K562 (cell line): ENCODE measurements at regions not wholly inside any gene's neighbourhood (a gene's known extent, or its start where the extent isn't known, plus 50 kb on each side); places are given as distances from the start of the nearest gene placed in this dataset.

Experiments used
- ATAC-seq: fragments of 200-7000 bp; cut with Tn5 transposase; 3 replicates; pipeline ENCODE4 v1.9.1; 2020; ENCODE audit warnings: moderate library complexity
- BruUV-seq: library from RNA; stranded (reverse); fragments of 400-500 nt; replicated peaks from 2 replicates; lab custom pipeline; 2021; lab: Mats Ljungman, UMichigan
- CTCF ChIA-PET: fragments of 300-600 bp; formaldehyde crosslinking; extraction: SDS; loops from one replicate; lab custom pipeline; 2021; ENCODE audit warnings: low intra/inter-chr PET ratio; lab: Yijun Ruan, JAX
- POLR2A ChIA-PET: fragments of 300-600, 350-650 bp; sonication (Branson Sonifier 250); formaldehyde crosslinking; extraction: SDS; loops from one replicate; lab custom pipeline; 2021; ENCODE audit warnings: antibody characterized with exemption, inconsistent platforms; lab: Yijun Ruan, JAX
- DNase-seq, 4 experiments: peaks; one replicate each; pipeline versions ENCODE4 v3.0.0 to v3.0.0-alpha.2; 2011 to 2018; ENCODE audit warnings: low spot score in 3 of 4, mixed read lengths in 3 of 4; ENCODE audit errors: extremely low read depth in 1 of 4
- FAIRE-seq: peaks from 2 replicates; lab custom pipeline; 2011; peaks lifted over from hg19 to GRCh38; lab: Jason Lieb, UNC
- H2AFZ ChIP-seq: 2 replicates; pipeline ENCODE4 v1.6.0; 2011; ENCODE audit warnings: low read depth, low read length, control low read depth, inconsistent platforms
- H3K27ac ChIP-seq: fragments of 200-600 bp; 3 replicates; pipeline ENCODE4 v1.8.0; 2011; ENCODE audit warnings: low read depth, mild to moderate bottlenecking, control low read depth, inconsistent platforms, low read length, moderate library complexity, mixed read lengths; ENCODE audit errors: extremely low read depth
- H3K27me3 ChIP-seq, 2 experiments: fragments of 300-600 bp in 1 of 2; 2 replicates in 1 of 2; 3 replicates in 1 of 2; pipeline versions ENCODE4 v1.6.0 to v1.8.0; 2011; ENCODE audit warnings: inconsistent platforms in 2 of 2, low read length in 2 of 2, mild to moderate bottlenecking in 1 of 2, mixed read lengths in 1 of 2, moderate library complexity in 1 of 2; ENCODE audit not compliant: control insufficient read depth in 2 of 2, insufficient read depth in 2 of 2
- H3K36me3 ChIP-seq: fragments of 300-600 bp; 3 replicates; pipeline ENCODE4 v1.8.0; 2011; ENCODE audit warnings: mild to moderate bottlenecking, low read length, inconsistent platforms; ENCODE audit not compliant: control insufficient read depth, insufficient read depth
- H3K4me1 ChIP-seq, 2 experiments: fragments of 200-600 bp in 1 of 2; replicated peaks in 1 of 2; 2 replicates in 1 of 2; 3 replicates in 1 of 2; pipeline versions ENCODE4 v1.5.1 to v1.8.0; 2011; ENCODE audit warnings: inconsistent platforms in 2 of 2, low read length in 2 of 2, mild to moderate bottlenecking in 1 of 2, mixed read lengths in 1 of 2, moderate library complexity in 1 of 2; ENCODE audit not compliant: control insufficient read depth in 2 of 2, insufficient read depth in 2 of 2
- H3K4me2 ChIP-seq: 2 replicates; pipeline ENCODE4 v1.6.1; 2011; ENCODE audit warnings: low read length, control low read depth, inconsistent platforms, mixed read lengths; ENCODE audit not compliant: insufficient read depth
- H3K4me3 ChIP-seq: fragments of 200-600 bp; sonication (generic), shearing (Covaris generic); 2 replicates; pipeline ENCODE4 v1.5.1; 2016; ENCODE audit warnings: control low read depth, inconsistent platforms
- H3K79me2 ChIP-seq: fragments of 200-600 bp; 3 replicates; pipeline ENCODE4 v1.8.0; 2011; ENCODE audit warnings: low read length, inconsistent platforms; ENCODE audit not compliant: control insufficient read depth, insufficient read depth
- H3K9ac ChIP-seq, 2 experiments: 2 replicates each; pipeline versions ENCODE4 v1.6.0 to v1.6.1; 2011; ENCODE audit warnings: low read depth in 2 of 2, low read length in 2 of 2, control low read depth in 1 of 2, inconsistent platforms in 1 of 2, mild to moderate bottlenecking in 1 of 2, mixed read lengths in 1 of 2; ENCODE audit not compliant: insufficient read depth in 1 of 2
- H3K9me1 ChIP-seq: one replicate; pipeline ENCODE4 v1.6.0; 2011; ENCODE audit warnings: inconsistent platforms, mild to moderate bottlenecking, low read length, moderate library complexity; ENCODE audit not compliant: control insufficient read depth, insufficient read depth
- H3K9me3 ChIP-seq: replicated peaks from 2 replicates; pipeline ENCODE4 v1.5.1; 2011; ENCODE audit warnings: low read depth, low read length, inconsistent platforms; ENCODE audit not compliant: control insufficient read depth, insufficient read depth
- H4K20me1 ChIP-seq: replicated peaks from 2 replicates; pipeline ENCODE4 v1.6.1; 2011; ENCODE audit warnings: low read length, inconsistent platforms, mixed read lengths; ENCODE audit not compliant: control insufficient read depth, insufficient read depth
- BRCA1 ChIP-seq, 2 experiments: fragments of 450-650 bp in 1 of 2; sonication (generic) in 1 of 2; formaldehyde crosslinking in 1 of 2; IDR thresholded peaks; 2 replicates each; pipeline versions ENCODE4 v1.5.0 to v1.6.1; 2017 to 2020; ENCODE audit warnings: mild to moderate bottlenecking in 1 of 2, missing genetic modification reagents in 1 of 2
- FOXK2 ChIP-seq, 2 experiments: fragments of 450-650 bp; IDR thresholded peaks in 1 of 2; conservative IDR thresholded peaks in 1 of 2; 2 replicates each; pipeline ENCODE4 v1.6.1; 2016; ENCODE audit warnings: low read depth in 2 of 2, mild to moderate bottlenecking in 1 of 2
- GATA2 ChIP-seq: sonication (generic); formaldehyde crosslinking; IDR thresholded peaks from 2 replicates; pipeline ENCODE4 v1.4.0; 2020; ENCODE audit warnings: mild to moderate bottlenecking, missing genetic modification reagents
- HEY1 ChIP-seq: fragments of 250-450 bp; sonication (Bioruptor Pico); IDR thresholded peaks from 2 replicates; pipeline ENCODE4 v1.5.0; 2020; ENCODE audit warnings: mild to moderate bottlenecking, moderate library complexity, borderline replicate concordance
- KLF13 ChIP-seq: fragments of 450-650 bp; IDR thresholded peaks from 2 replicates; pipeline ENCODE4 v1.6.1; 2016; ENCODE audit warnings: missing genetic modification characterization, low read depth, mild to moderate bottlenecking, missing compliant biosample characterization, moderate library complexity, borderline replicate concordance
- MAFG ChIP-seq: fragments of 450-650 bp; conservative IDR thresholded peaks from 2 replicates; pipeline ENCODE4 v1.6.1; 2016; ENCODE audit warnings: missing genetic modification characterization, missing compliant biosample characterization
- POLR2AphosphoS2 ChIP-seq: IDR thresholded peaks from 2 replicates; pipeline ENCODE4 v1.6.1; 2012; ENCODE audit warnings: low read length, improper control_type of control experiment
- RAD21 ChIP-seq, 2 experiments: fragments of 250-450 bp in 1 of 2; fragments of 450-650 bp in 1 of 2; sonication (Bioruptor Pico) in 1 of 2; formaldehyde crosslinking in 1 of 2; IDR thresholded peaks in 1 of 2; conservative IDR thresholded peaks in 1 of 2; 2 replicates each; pipeline versions ENCODE4 v1.4.0 to v1.8.0; 2020 to 2022; ENCODE audit warnings: mild to moderate bottlenecking in 2 of 2, moderate library complexity in 1 of 2
- SETDB1 ChIP-seq: IDR thresholded peaks from one replicate; pipeline ENCODE4 v1.6.1; 2012; ENCODE audit warnings: low read length, control low read depth, inconsistent platforms
- XRCC5 ChIP-seq: fragments of 200-400 bp; formaldehyde crosslinking; IDR thresholded peaks from 2 replicates; pipeline ENCODE4 v1.6.1; 2017; ENCODE audit warnings: low read depth, mild to moderate bottlenecking, low read length
- ZNF318 ChIP-seq, 2 experiments: fragments of 450-650 bp; IDR thresholded peaks; 2 replicates each; pipeline ENCODE4 v1.6.1; 2016; ENCODE audit warnings: mild to moderate bottlenecking in 2 of 2, borderline replicate concordance in 1 of 2, low read depth in 1 of 2, moderate library complexity in 1 of 2
- ZNF444 ChIP-seq: fragments of 250-450 bp; sonication (Bioruptor Pico); IDR thresholded peaks from 2 replicates; pipeline ENCODE4 v1.4.0; 2020; ENCODE audit warnings: mild to moderate bottlenecking, moderate library complexity
- WGBS: fragments of 100-300 bp; shearing (Covaris generic); methylation state at CpG from one replicate; pipeline ENCODE4 v1.1.6; 2016; ENCODE audit warnings: low coverage, mixed read lengths; ENCODE audit not compliant: insufficient coverage; ENCODE audit errors: missing lambda C conversion rate; 5-methylcytosine and 5-hydroxymethylcytosine counted together
- in situ Hi-C: fragments of 300-500 bp; cut with MboI; formaldehyde crosslinking; loops from 4 replicates; pipeline ENCODE4 v1.15.0; 2018; ENCODE audit warnings: inconsistent platforms, mixed read lengths
- intact Hi-C: fragments of 100-400 bp; cut with micrococcal nuclease; formaldehyde crosslinking; loops from 2 replicates; pipeline ENCODE4 v1.14.2; 2022
- TF ChIP-seq, protein P1 (sequence below): fragments of 450-650 bp; IDR thresholded peaks from 2 replicates; pipeline ENCODE4 v1.6.1; 2016; ENCODE audit warnings: borderline replicate concordance

- H3K27ac ChIP-seq, result no peak overlapping the region
- H3K9ac ChIP-seq, result no peak overlapping the region
- H3K4me2 ChIP-seq, result no peak overlapping the region
- intact Hi-C loops (no loop called here), in situ Hi-C loops (no loop called here)
- WGBS, result 0% methylated on average over 1 of the region's 1 CpG
- CTCF ChIA-PET, result no interaction called here
- FAIRE-seq, result no peak
- H3K9me3 ChIP-seq, result no peaks in the 10 kb centered on the region
- H4K20me1 ChIP-seq, result no peaks in the 10 kb centered on the region
- POLR2A ChIA-PET, result no interaction called here
- no TSS peak for BruUV-seq
- DNase-seq, result no peak
- H3K4me3 ChIP-seq, result no peak overlapping the region
- ATAC-seq, result no peak
- no peak for TF ChIP-seq SETDB1
- TF ChIP-seq, protein P1, sequence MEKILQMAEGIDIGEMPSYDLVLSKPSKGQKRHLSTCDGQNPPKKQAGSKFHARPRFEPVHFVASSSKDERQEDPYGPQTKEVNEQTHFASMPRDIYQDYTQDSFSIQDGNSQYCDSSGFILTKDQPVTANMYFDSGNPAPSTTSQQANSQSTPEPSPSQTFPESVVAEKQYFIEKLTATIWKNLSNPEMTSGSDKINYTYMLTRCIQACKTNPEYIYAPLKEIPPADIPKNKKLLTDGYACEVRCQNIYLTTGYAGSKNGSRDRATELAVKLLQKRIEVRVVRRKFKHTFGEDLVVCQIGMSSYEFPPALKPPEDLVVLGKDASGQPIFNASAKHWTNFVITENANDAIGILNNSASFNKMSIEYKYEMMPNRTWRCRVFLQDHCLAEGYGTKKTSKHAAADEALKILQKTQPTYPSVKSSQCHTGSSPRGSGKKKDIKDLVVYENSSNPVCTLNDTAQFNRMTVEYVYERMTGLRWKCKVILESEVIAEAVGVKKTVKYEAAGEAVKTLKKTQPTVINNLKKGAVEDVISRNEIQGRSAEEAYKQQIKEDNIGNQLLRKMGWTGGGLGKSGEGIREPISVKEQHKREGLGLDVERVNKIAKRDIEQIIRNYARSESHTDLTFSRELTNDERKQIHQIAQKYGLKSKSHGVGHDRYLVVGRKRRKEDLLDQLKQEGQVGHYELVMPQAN, result no peak
- no peak for TF ChIP-seq ZNF318 (IDR thresholded peaks at IDR 0.05; ENCODE audit: borderline replicate concordance in 1 of 2, low read depth in 1 of 2)
- TF ChIP-seq BRCA1 (IDR thresholded peaks at IDR 0.05), result no peak
- TF ChIP-seq BRCA1 (CRISPR knock-in tag; IDR thresholded peaks at IDR 0.05), result no peak
- no peak for TF ChIP-seq POLR2AphosphoS2
- no peak for TF ChIP-seq ZNF444 (CRISPR knock-in tag)
- no peak for TF ChIP-seq MAFG (tag)
- TF ChIP-seq RAD21 (CRISPR knock-in tag; conservative IDR thresholded peaks at IDR 0.05 in 1 of 2, IDR thresholded peaks at IDR 0.05 in 1 of 2), result no peak
- no peak for TF ChIP-seq GATA2 (CRISPR knock-in tag)
- TF ChIP-seq FOXK2 (conservative IDR thresholded peaks at IDR 0.05 in 1 of 2, IDR thresholded peaks at IDR 0.05 in 1 of 2; ENCODE audit: low read depth in 2 of 2), result no peak
- no peak for TF ChIP-seq KLF13 (tag)
- no peak for TF ChIP-seq XRCC5
- TF ChIP-seq HEY1 (CRISPR knock-in tag), result no peak
- no peaks in the 10 kb centered on the region for H3K79me2 ChIP-seq
- H3K36me3 ChIP-seq, result no peaks in the 10 kb centered on the region
- no peak overlapping the region for H2AFZ ChIP-seq
- no peaks in the 10 kb centered on the region for H3K9me1 ChIP-seq
- no peaks in the 10 kb centered on the region for H3K27me3 ChIP-seq
- no peaks in the 10 kb centered on the region for H3K4me1 ChIP-seq
These were observed 1282.8 kb upstream of the ACVR2A start for GRCh38 chr2:146561996-146562395.
